ACC112 (cell line): ENCODE measurements at regions not wholly inside any gene's neighbourhood (a gene's known extent, or its start where the extent isn't known, plus 50 kb on each side); places are given as distances from the start of the nearest gene placed in this dataset.

Experiments
- H2AFZ ChIP-seq: fragments of 200-600 bp; sonication (generic); one replicate; pipeline ENCODE4 v1.6.0; 2017; ENCODE audit warnings: antibody characterized with exemption, low read length; ENCODE audit not compliant: unreplicated experiment
- H3K27ac ChIP-seq: fragments of 200-600 bp; sonication (generic); 2 replicates; pipeline ENCODE4 v1.5.1; 2014; ENCODE audit warnings: low read depth, mild to moderate bottlenecking, antibody characterized with exemption, low read length, moderate library complexity
- H3K27me3 ChIP-seq: fragments of 200-600 bp; sonication (generic); 2 replicates; pipeline ENCODE4 v1.6.1; 2014; ENCODE audit warnings: mild to moderate bottlenecking, antibody characterized with exemption, low read length, moderate library complexity, mixed read lengths; ENCODE audit not compliant: insufficient read depth
- H3K36me3 ChIP-seq: fragments of 200-600 bp; sonication (generic); 2 replicates; pipeline ENCODE4 v1.6.1; 2016; ENCODE audit warnings: mild to moderate bottlenecking, antibody characterized with exemption, low read length, moderate library complexity, mixed read lengths; ENCODE audit not compliant: insufficient read depth
- H3K4me1 ChIP-seq: fragments of 200-600 bp; sonication (generic); one replicate; pipeline ENCODE4 v1.6.1; 2016; ENCODE audit warnings: low read length, mixed read lengths; ENCODE audit not compliant: insufficient read depth, unreplicated experiment, control insufficient read depth
- H3K4me3 ChIP-seq: fragments of 200-600 bp; sonication (generic); 2 replicates; pipeline ENCODE4 v1.5.1; 2014; ENCODE audit warnings: mild to moderate bottlenecking, low read depth, low read length
- H3K79me2 ChIP-seq: fragments of 200-600 bp; sonication (generic); one replicate; pipeline ENCODE4 v1.6.0; 2016; ENCODE audit warnings: low read length; ENCODE audit not compliant: control insufficient read depth, unreplicated experiment, insufficient read depth

GRCh38 chr11:15801126-15801525 is 555.2 kb downstream of the SOX6 start:
- Histone ChIP-seq H3K4me3 (peak overlapping the region; percentile 26; the same call in 1 of the 2 replicates), H3K27ac (peak overlapping the region; percentile 85), H3K79me2 (no peaks in the 10 kb centered on the region), H3K27me3 (no peaks in the 10 kb centered on the region), H3K36me3 (no peaks in the 10 kb centered on the region), H3K4me1 (peaks cover 29% of the 10 kb centered on the region), H2AFZ (peak overlapping the region; percentile 46)

DNA sequence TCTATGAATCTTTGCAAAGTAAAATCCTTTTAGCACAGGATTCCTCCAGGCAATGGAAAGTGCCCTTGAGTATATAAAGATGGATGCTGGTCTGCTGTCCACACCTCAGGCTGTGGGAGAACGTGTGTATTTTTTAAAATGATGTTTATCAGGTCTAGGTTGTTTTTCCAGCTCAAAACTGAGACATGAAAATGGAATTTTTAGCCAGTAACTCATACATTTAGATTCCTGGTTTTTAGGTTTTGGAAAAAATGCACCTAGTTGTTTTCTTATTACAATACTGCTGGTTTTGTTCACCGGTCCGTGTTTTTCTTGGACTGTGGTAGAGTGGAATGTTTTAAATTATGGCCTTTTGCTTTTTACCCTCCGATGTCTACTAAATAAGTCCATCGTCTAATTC is 554.7 kb downstream of the SOX6 start:
- no peak overlapping the region for H3K4me3 ChIP-seq
- H3K36me3 ChIP-seq, result no peaks in the 10 kb centered on the region
- H3K27me3 ChIP-seq, result no peaks in the 10 kb centered on the region
- peaks cover 29% of the 10 kb centered on the region for H3K4me1 ChIP-seq
- no peaks in the 10 kb centered on the region for H3K79me2 ChIP-seq
- no peak overlapping the region; the same call in 1 of the 2 replicates for H3K27ac ChIP-seq
- peak overlapping the region; percentile 33 for H2AFZ ChIP-seq

DNA sequence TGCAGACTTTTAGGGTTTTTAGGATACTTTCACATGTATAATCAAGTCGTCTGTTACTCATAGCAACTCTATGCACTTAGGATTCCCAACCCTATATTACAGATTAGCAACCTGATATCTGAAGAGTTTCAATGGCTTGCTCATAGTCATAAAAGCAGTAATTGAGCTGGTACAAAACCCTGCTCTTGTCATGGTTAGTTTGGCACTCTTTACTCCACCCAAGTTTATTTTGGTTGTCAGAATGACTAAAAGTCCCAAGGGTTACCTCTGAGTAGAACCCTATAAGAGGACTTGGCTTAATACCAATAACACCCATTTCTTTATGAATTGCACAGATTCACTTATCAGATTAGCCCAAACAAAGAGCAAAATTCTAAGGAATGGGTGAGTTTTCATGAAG is 550.6 kb downstream of the SOX6 start:
- Histone ChIP-seq H3K79me2 (no peaks in the 10 kb centered on the region), H3K27me3 (no peaks in the 10 kb centered on the region), H3K27ac (no peak overlapping the region), H3K4me3 (no peak overlapping the region), H3K36me3 (no peaks in the 10 kb centered on the region), H3K4me1 (peaks cover 16% of the 10 kb centered on the region), H2AFZ (no peak overlapping the region)

DNA sequence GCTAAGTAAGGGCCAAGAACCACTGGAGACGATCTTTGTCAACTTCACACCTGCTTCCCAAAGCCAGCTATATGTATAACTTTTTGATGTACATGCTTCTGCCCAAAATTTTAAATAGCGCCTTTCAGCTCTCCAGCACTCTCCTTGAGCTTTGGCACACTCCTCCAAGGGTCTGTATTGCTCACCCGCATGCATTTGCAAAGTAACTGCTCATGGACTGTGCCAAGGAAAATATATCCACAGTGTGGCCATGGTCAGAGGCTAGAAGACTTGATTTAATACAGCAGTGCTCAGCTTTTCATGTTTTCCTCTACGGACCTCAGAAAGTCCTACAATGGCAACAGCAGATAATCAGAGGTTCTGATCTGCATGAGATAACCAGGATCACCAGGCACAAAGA is 550.1 kb downstream of the SOX6 start:
- no peak overlapping the region for H2AFZ ChIP-seq
- H3K27me3 ChIP-seq, result no peaks in the 10 kb centered on the region
- no peak overlapping the region for H3K27ac ChIP-seq
- H3K79me2 ChIP-seq, result no peaks in the 10 kb centered on the region
- no peak overlapping the region for H3K4me3 ChIP-seq
- H3K36me3 ChIP-seq, result no peaks in the 10 kb centered on the region
- H3K4me1 ChIP-seq, result peaks cover 11% of the 10 kb centered on the region

- peaks cover 4% of the 10 kb centered on the region for H3K4me1 ChIP-seq
- H3K4me3 ChIP-seq, result no peak overlapping the region
- no peak overlapping the region for H2AFZ ChIP-seq
- no peaks in the 10 kb centered on the region for H3K79me2 ChIP-seq
- H3K36me3 ChIP-seq, result no peaks in the 10 kb centered on the region
- H3K27me3 ChIP-seq, result no peaks in the 10 kb centered on the region
- no peak overlapping the region for H3K27ac ChIP-seq
Measured at GRCh38 chr11:15807827-15808226, 548.5 kb downstream of the SOX6 start.

DNA sequence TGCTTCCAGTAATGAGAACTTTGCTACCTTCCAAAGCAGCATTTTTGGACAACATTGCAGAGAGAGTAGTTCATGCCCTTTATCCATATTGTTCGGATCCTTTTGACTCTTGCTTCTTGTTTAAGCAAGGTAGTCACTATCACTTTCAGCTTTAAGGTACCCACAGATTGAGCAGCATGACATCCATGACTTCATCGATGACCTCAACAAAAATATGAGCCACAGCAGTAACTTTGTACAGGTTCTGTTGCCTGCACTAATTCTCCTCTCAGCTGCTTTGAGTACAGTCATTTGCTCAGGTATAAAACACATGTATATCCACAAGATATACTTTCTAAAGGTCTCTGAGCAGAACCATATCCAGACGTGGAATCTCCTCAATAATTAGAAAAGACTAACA is 546.3 kb downstream of the SOX6 start:
- no peak overlapping the region for H3K4me3 ChIP-seq
- no peaks in the 10 kb centered on the region for H3K27me3 ChIP-seq
- H3K36me3 ChIP-seq, result no peaks in the 10 kb centered on the region
- H3K27ac ChIP-seq, result no peak overlapping the region
- no peaks in the 10 kb centered on the region for H3K79me2 ChIP-seq
- H2AFZ ChIP-seq, result no peak overlapping the region
- H3K4me1 ChIP-seq, result peaks cover 9% of the 10 kb centered on the region

GRCh38 chr11:15810525-15810924 is 545.8 kb downstream of the SOX6 start:
- Histone ChIP-seq H3K4me3 (no peak overlapping the region), H3K36me3 (no peaks in the 10 kb centered on the region), H3K79me2 (no peaks in the 10 kb centered on the region), H2AFZ (no peak overlapping the region), H3K27me3 (no peaks in the 10 kb centered on the region), H3K27ac (no peak overlapping the region), H3K4me1 (peaks cover 13% of the 10 kb centered on the region)

DNA sequence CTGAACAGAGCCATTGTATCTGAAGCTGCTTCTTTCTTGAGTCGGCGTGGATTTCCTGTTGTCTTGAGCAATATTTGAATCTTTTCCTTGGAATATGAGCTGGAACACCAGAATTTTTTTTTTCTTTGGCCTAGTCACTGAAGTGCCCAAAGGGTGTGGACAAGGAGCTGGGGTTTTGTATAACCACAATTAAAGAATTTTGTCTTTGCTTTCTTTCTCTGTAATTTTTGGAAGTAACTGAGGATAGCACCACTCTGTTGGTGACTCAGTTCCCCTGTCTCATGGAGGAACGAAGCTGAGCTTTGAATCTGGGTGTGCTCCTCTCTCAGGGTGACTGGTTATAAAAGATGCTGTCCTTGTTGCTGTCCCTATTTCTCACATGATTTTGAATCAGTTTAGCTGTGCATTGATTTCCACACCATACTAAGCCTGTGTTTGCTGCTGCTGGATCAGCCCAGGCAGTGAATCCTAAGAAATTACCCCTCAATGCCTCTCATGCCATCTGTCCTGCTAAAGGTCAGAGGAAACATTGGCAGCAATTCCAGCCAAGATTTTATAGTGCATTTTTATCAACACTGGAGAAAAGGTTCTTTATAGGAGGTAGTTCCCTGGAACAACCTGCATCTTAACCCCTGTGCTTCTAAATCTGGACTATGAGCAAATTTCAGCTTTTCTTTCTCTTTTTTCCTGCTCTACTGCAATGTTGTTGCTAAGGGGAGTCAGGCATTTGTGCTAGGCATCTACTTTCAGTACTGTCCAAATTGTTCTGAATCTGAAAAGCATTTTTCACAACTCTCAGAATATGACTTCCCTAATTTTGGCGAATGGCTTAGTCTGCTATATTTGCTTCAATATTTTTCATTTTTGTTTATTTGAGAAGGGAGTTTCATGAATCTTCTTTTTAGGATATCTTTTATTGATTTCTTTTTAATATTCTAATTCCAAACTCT is 540.8 kb downstream of the SOX6 start:
- no peaks in the 10 kb centered on the region for H3K27me3 ChIP-seq

GRCh38 chr11:15816260-15816871 is 540.0 kb downstream of the SOX6 start:
- H3K27ac ChIP-seq, result peak overlapping the region; percentile 100
- H3K4me1 ChIP-seq, result peaks cover 29% of the 10 kb centered on the region
- H3K79me2 ChIP-seq, result no peaks in the 10 kb centered on the region
- H3K36me3 ChIP-seq, result no peaks in the 10 kb centered on the region
- H2AFZ ChIP-seq, result no peak overlapping the region
- H3K27me3 ChIP-seq, result no peaks in the 10 kb centered on the region
- peak overlapping the region; percentile 58 for H3K4me3 ChIP-seq

More for the DNA sequence above, 540.8 kb downstream of the SOX6 start:
- Histone ChIP-seq H3K79me2 (no peaks in the 10 kb centered on the region), H3K4me3 (peak overlapping the region; percentile 2), H3K27ac (peak overlapping the region; percentile 100), H2AFZ (peak overlapping the region; percentile 1), H3K4me1 (peaks cover 29% of the 10 kb centered on the region), H3K36me3 (no peaks in the 10 kb centered on the region)

GRCh38 chr11:15817001-15817400 is 539.3 kb downstream of the SOX6 start:
- Histone ChIP-seq H3K79me2 (no peaks in the 10 kb centered on the region), H3K36me3 (no peaks in the 10 kb centered on the region), H3K4me1 (peaks cover 29% of the 10 kb centered on the region), H3K4me3 (peak overlapping the region; percentile 58), H3K27ac (peak overlapping the region; percentile 100), H2AFZ (peak overlapping the region; percentile 2), H3K27me3 (no peaks in the 10 kb centered on the region)
